ENCODE measurements at regions not wholly inside any gene's neighbourhood (a gene's known extent, or its start where the extent isn't known, plus 50 kb on each side); places are given as distances from the start of the nearest gene placed in this dataset.
"Not testable (repeated sequence)": the region's sequence is repeated elsewhere in the genome, so short reads cannot be mapped to it uniquely, and the experiment has no call there.

DNA sequence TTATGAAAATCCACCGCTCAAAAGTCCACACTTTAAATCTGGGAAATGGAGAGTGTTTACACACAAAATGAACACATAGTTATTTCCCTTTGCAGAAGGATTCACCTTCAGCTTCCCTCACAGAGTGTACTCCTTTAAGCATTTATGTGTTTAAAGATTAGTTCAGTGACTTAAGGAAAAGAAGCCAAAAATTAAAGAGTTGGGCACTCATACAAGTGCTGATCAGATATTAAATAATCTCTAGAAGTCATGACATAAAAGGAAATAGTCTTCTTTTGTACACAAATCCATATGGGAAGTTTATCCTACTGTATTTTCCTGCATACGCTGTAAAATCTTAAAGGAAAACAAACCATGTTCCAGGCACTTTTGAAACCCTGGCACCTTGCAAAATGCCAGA, 174.2 kb downstream of the LNPK start:
- no peak for DNase-seq

DNA sequence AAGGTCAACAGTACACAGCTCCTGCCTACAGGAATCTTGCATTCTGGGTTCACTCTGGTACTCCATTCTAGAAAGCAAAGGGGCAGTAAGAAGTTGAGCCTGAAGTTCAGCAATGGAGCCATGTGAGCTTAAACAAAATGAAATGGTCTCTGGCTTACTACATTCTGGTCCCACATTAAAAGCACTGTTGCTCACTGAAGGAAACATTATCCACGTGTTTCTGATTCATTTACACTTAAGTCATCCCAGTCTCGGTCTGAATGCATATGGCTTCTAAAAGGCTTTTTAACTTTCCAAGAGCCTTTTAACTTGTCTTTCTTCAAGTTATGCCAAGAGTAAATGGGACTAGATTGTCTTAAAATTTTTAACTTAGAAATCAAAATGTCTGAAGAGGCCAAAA, 177.8 kb downstream of the LNPK start:
- no peak for DNase-seq

DNA sequence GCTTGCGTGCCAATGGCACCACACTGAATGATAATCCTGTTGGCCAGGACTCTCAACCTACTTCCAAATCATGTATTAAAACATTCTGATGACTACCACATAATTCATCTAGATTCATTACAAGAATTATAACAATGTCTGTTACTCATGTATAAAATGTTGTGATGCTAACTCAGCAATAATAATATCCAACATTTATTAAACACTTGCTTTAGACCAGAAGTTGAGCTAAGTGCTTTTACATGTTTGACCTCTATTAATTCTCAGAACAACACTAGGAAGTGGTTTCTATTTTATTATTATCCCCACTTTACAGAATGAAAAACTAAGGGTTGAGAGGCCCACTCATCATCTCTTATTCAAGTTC, 178.4 kb downstream of the LNPK start:
- DNase-seq = no peak

DNA sequence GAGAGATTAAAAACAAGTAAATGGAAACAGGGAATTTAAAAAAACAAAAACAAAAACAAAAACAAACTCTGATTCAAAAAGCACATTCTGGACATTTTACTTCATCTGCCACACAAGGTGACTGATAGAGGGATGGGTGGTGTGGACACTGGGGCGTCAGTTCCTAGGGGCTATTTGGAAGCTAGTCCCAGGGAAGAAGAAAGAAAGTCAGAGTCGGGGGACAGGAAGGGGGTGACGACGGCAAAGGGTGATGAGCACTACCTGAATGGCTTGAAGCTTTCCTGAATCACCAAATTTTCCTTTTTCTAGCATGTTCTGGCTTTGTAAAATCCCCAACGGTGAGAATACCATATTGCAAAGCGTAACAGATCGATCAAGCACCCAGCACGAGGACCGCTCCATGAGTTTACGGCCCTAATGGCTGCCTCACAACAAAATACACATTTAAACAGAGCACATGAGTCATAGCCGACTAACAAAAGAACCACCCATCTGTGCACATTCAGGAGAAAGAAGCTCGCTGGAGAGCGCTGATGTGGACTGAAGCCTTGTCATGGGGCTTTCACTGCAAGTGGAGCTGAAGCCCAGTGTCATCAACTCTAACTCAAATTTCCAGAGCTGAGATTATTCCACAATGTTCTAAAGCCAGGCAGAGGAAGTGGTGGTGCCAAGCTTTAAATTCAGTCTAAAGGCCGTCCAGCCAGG, 178.9 kb downstream of the LNPK start:
- peak; percentile 55 for DNase-seq

DNA sequence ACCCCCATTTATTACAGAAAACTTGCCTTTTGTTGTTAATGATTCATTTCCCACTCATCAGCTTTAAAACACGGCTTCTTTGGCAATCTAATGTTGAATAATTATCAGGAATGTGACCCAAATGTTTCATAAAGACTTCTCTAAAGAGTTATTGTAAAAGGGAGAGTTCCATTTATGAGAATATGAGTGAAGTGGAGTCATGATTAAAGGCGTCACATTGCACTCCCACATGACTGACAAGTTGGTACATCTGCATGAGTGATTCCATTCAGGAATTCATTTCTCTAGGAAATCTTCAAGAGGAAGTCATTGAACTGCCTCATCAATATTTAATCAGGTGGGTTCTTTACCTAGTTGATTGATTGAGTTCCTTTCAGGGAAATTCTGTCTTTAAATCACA, 184.8 kb downstream of the LNPK start:
- no peak for DNase-seq

- no peak for DNase-seq
These were observed 186.5 kb downstream of the LNPK start for GRCh38 chr2:175815537-175815936.

GRCh38 chr2:175811971-175812370, 190.1 kb downstream of the LNPK start:
- DNase-seq = no peak

DNA sequence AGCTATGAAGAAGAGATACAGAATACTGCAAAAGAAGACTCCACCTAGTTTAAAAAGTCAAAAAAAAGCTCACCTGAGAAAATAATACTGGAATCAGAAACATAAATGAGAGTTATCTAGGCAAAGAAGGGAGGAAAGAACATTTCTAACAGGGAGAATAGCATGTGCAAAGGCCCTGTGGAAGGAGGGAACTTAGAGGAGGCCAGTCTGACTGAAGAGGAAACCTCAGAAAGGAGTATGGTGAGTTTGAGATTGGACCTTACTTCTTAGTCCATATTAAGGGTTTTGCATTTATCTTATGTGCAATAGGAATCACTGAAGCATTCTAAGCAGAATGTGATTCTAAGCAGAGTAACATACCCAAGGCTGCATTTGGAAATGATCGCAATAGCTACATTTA, 193.2 kb downstream of the LNPK start:
- DNase-seq = no peak

DNA sequence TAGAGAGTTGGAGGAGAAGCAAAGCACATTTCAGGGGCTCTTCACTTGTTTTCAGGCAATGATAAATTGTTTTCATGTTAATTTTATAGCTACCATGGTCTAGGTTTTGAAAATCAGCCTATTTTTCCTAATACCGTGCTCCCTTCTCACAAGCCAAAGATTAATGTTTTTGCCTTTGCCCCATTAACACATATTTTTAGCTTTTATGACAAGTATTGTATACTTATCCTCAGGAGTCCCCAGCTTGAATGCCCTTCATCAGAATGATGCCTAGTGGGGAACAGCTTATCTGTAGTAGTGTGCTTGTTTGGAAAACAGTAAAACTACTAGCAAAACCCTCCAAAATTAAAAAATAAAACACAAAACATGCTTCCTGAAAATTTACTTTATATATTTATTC, 194.0 kb downstream of the LNPK start:
- DNase-seq = no peak

GRCh38 chr2:175807031-175807873, 194.8 kb downstream of the LNPK start:
- no peak for DNase-seq

GRCh38 chr2:175806570-175806969, 195.5 kb downstream of the LNPK start:
- DNase-seq = no peak

DNA sequence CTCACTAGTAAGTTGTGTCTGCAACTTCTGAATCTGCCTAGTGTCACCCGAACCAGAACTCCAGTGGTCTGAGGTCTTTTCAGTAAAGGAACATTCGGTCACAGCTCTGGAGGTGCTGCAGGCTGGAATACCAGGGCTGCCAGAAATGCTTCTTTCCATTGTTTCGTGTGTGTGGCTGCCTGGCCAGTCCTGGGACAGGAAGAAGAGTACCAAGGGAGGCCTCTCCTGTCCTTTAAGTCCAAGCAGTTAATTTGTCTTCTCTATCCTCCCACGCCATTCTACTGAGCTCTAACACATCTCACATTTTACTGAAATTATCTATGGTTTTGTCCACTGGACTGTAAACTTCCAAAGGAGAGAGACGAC, 196.0 kb downstream of the LNPK start:
- no peak for DNase-seq

DNA sequence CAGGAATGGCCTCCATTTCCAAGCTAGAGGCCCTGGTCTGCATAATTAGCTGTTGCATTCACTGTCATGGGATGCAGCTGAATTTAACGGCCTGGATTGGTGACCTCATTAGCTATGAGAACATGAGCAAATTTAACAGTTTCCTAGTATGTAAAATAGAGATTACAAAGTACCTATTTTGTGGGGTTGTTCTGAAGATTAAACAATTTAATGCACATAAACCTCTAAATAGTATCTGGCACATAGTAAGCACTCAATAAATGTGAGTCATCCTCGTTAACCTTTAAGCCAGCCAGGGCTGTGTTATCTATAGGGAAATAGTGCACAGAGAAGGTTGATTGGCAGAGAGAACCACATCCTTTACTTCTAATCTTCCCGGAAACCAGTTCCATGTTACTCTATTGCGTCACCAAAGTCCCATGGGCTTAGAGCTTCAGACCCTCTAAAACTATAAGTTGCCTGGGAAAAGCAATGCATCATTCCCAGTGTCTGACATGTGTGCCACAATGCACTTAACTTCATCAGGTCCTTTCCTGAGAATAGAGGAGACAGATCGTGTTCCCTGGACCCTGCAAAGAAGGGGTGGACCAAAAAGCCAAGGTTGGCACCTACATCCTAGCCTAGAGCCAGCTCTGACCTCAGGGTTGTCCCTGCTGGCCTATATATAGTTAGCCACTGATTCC, 196.5 kb downstream of the LNPK start:
- DNase-seq = no peak

DNA sequence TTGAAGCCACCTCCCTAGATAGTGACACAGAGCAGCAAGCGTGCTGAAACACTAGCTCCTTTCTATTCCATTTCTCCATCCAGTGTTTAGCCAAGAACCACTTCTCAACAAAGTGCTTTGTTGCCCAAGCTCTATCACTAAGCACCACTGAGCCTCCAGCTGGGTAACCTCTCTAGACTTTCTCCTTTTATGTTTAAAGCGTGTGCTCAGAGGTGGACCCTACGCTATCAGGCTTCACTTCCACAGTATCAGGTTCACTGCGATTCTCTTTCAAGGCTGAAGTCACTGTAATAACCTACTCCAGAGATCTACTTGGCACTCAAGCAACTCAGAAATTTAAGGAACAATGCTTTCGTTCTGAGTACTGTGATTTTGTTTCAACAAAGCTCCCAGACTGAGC, 197.9 kb downstream of the LNPK start:
- DNase-seq = no peak

GRCh38 chr2:175796422-175796821, 205.6 kb downstream of the LNPK start:
- not testable (repeated sequence) for DNase-seq

DNA sequence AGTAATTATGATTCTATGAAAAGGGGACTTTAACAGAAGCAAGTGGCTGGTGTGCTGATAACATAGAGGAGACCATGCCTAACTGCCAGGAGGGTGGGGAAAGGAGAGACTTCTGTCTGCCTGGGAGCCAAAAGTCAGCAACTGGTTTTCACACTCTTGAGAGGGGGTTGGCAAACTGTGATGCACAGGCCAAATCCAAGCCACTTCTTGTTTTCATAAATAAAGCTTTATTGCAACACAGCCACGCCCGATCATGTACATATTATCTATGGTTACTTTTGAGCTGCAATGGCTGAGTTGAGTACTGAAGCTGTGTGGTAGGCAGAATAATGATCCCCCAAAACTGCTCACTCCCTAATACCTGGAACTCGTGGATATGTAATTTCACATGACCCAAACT, 208.4 kb downstream of the LNPK start:
- DNase-seq = no peak

DNA sequence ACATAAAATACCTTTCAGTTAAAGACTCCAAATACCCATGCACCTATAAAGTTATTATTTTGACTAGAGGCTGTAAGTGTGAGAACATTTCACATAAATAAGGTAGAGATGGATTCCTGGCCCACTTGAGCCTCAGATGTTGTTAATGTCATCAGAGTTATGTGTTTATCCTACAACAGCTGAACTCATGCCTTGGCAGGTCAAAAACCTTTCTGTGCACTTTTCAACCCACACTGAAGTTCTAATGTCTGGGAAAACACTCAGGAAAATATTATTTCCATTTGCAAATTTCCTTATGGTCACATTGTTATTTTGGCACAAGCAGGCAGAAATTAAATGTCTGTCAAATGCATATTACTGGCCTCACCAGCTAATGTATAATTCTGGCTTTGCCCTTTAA, 209.2 kb downstream of the LNPK start:
- no peak for DNase-seq

GRCh38 chr2:175792199-175792598, 209.9 kb downstream of the LNPK start:
- no peak for DNase-seq

DNA sequence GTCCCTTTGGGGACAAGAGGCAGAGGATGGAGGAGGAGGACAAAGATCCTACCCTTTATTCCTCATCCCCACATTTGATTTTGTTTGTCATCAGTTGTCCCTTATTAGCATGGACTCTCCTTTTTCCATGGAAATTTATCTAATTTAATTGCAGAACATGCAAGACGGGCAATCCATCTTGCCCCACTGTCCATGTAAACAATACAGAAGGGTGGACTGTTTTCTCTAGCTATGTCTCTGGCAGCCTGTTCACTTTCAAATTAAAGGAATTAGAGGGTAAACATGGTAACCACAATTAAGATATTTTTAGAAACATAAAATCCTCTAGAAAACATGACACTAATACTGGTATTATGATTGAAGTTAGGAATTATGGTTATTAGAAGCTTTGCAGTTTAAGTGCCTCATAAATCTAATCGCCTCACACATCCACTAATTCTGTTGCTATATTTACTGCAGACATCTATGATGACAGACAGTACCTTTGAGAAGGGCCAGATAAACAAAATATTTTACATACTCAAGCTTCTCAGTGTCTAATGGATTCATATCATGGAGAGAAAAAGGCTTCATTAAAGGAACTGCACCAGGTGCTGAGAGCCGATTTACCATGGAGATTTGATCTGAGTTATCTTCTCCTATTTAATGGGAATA, 215.5 kb downstream of the LNPK start:
- no peak for DNase-seq

- DNase-seq = not testable (repeated sequence)
These were observed 224.7 kb downstream of the LNPK start for GRCh38 chr2:175777337-175777736.

- no peak for DNase-seq
These were observed 232.9 kb downstream of the LNPK start for GRCh38 chr2:175769200-175769599.

GRCh38 chr2:175766880-175767279, 235.2 kb downstream of the LNPK start:
- DNase-seq = no peak

- no peak for DNase-seq
These were observed 246.2 kb downstream of the LNPK start for GRCh38 chr2:175755656-175756386.

Data from NCI-H446 treated with DMSO at 0.1 percent for 48 hours (cell line).